ENCODE measurements at regions not wholly inside any gene's neighbourhood (a gene's known extent, or its start where the extent isn't known, plus 50 kb on each side); places are given as distances from the start of the nearest gene placed in this dataset.

DNA sequence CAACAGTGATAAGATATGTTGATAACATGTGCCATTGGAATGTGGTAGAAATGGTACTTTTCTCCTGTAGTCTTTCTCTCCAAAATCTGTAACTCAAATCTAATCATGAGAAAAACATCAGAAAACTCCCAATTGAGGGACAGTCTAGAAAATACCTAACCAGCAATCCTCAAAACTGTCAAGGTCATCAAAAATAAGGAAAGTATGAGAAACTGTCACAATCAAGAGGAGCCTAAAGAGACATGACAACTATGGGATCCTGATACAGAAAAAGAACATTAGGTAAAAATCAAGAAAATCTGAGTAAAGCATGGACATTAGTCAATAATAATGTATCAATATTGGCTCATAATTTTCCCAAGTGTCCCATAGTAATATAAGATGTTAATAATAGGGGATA, 124.5 kb upstream of the PPP1R2C start:
- no peak overlapping the region for H2AFZ ChIP-seq (ENCODE audit: low read length)
- H3K79me2 ChIP-seq (ENCODE audit: insufficient read depth, low read length), result no peaks in the 10 kb centered on the region
- H3K4me2 ChIP-seq (ENCODE audit: insufficient read depth, low read length), result no peak overlapping the region
- H3K9me3 ChIP-seq (ENCODE audit: low read depth, low read length), result no peaks in the 10 kb centered on the region
- H3K27me3 ChIP-seq (ENCODE audit: insufficient read depth, low read length), result no peaks in the 10 kb centered on the region
- no peaks in the 10 kb centered on the region for H3K36me3 ChIP-seq (ENCODE audit: insufficient read depth, low read length)
- no peak for DNase-seq (ENCODE audit: insufficient read length, low spot score, missing footprints)
- H4K20me1 ChIP-seq (ENCODE audit: insufficient read depth, low read length), result no peaks in the 10 kb centered on the region
- no peaks in the 10 kb centered on the region for H3K4me1 ChIP-seq (ENCODE audit: insufficient read depth, low read length)
- TF ChIP-seq, protein P1, sequence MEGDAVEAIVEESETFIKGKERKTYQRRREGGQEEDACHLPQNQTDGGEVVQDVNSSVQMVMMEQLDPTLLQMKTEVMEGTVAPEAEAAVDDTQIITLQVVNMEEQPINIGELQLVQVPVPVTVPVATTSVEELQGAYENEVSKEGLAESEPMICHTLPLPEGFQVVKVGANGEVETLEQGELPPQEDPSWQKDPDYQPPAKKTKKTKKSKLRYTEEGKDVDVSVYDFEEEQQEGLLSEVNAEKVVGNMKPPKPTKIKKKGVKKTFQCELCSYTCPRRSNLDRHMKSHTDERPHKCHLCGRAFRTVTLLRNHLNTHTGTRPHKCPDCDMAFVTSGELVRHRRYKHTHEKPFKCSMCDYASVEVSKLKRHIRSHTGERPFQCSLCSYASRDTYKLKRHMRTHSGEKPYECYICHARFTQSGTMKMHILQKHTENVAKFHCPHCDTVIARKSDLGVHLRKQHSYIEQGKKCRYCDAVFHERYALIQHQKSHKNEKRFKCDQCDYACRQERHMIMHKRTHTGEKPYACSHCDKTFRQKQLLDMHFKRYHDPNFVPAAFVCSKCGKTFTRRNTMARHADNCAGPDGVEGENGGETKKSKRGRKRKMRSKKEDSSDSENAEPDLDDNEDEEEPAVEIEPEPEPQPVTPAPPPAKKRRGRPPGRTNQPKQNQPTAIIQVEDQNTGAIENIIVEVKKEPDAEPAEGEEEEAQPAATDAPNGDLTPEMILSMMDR (IDR thresholded peaks at IDR 0.05; ENCODE audit: extremely low read depth, low read depth, low read length), result no peak
- no peak overlapping the region for H3K27ac ChIP-seq (ENCODE audit: low read depth, low read length)
- no peak overlapping the region for H3K4me3 ChIP-seq (ENCODE audit: insufficient read depth, low read length)

DNA sequence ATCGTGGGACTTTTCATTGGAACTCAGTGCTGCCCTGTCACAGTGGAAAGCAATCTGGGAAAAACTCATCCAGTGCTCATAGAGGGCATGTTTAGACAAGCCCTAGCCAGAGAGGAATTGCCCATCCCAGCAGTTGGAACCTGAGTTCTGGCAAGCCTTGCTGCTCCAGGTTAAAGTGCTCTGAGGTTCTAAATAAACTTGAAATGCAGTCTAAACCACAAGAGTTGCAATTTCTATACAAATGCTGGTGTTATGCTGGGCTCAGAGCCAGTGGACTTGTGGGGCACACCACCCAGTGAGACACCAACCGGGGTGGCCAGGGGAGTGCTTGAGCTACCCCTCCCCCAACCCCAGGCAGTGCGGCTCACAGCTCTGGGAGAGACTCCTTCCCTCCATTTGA, 142.8 kb upstream of the PPP1R2C start:
- no peak overlapping the region for H3K4me2 ChIP-seq (ENCODE audit: insufficient read depth, low read length)
- no peak overlapping the region for H2AFZ ChIP-seq (ENCODE audit: low read length)
- H3K36me3 ChIP-seq (ENCODE audit: insufficient read depth, low read length), result no peaks in the 10 kb centered on the region
- no peak overlapping the region for H3K4me3 ChIP-seq (ENCODE audit: insufficient read depth, low read length)
- no peaks in the 10 kb centered on the region for H3K79me2 ChIP-seq (ENCODE audit: insufficient read depth, low read length)
- no peaks in the 10 kb centered on the region for H3K27me3 ChIP-seq (ENCODE audit: insufficient read depth, low read length)
- no peaks in the 10 kb centered on the region for H3K4me1 ChIP-seq (ENCODE audit: insufficient read depth, low read length)
- H3K27ac ChIP-seq (ENCODE audit: low read depth, low read length), result no peak overlapping the region
- no peaks in the 10 kb centered on the region for H4K20me1 ChIP-seq (ENCODE audit: insufficient read depth, low read length)
- no peaks in the 10 kb centered on the region for H3K9me3 ChIP-seq (ENCODE audit: low read depth, low read length)
- TF ChIP-seq, protein P1 (IDR thresholded peaks at IDR 0.05; ENCODE audit: extremely low read depth, low read depth, low read length), result no peak
- no peak for DNase-seq (ENCODE audit: insufficient read length, low spot score, missing footprints)

DNA sequence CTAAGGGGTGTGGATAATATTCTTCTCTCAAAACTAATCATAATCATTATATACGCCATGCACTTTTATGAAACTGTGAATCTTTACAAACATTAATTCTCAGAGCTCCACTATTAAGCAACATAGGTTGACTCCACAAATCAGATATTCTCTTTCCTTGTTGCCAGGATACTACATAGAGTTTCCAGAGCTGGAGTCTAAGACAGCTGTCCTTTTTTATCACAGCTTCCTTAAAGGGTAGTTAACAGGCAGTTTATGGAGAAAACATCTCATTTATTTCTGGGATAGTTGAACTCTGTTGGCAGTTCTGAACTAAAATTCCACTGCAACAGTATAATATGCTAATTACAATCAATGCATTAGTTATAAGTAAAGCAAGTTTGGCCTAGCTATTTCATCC, 152.1 kb upstream of the PPP1R2C start:
- no peaks in the 10 kb centered on the region for H3K9me3 ChIP-seq (ENCODE audit: low read depth, low read length)
- TF ChIP-seq, protein P1 (IDR thresholded peaks at IDR 0.05; ENCODE audit: extremely low read depth, low read depth, low read length), result no peak
- H3K4me1 ChIP-seq (ENCODE audit: insufficient read depth, low read length), result no peaks in the 10 kb centered on the region
- DNase-seq (ENCODE audit: insufficient read length, low spot score, missing footprints), result no peak
- H3K4me3 ChIP-seq (ENCODE audit: insufficient read depth, low read length), result no peak overlapping the region
- no peak overlapping the region for H3K27ac ChIP-seq (ENCODE audit: low read depth, low read length)
- no peaks in the 10 kb centered on the region for H4K20me1 ChIP-seq (ENCODE audit: insufficient read depth, low read length)
- H3K27me3 ChIP-seq (ENCODE audit: insufficient read depth, low read length), result no peaks in the 10 kb centered on the region
- H2AFZ ChIP-seq (ENCODE audit: low read length), result no peak overlapping the region
- no peak overlapping the region for H3K4me2 ChIP-seq (ENCODE audit: insufficient read depth, low read length)
- no peaks in the 10 kb centered on the region for H3K79me2 ChIP-seq (ENCODE audit: insufficient read depth, low read length)
- no peaks in the 10 kb centered on the region for H3K36me3 ChIP-seq (ENCODE audit: insufficient read depth, low read length)

DNA sequence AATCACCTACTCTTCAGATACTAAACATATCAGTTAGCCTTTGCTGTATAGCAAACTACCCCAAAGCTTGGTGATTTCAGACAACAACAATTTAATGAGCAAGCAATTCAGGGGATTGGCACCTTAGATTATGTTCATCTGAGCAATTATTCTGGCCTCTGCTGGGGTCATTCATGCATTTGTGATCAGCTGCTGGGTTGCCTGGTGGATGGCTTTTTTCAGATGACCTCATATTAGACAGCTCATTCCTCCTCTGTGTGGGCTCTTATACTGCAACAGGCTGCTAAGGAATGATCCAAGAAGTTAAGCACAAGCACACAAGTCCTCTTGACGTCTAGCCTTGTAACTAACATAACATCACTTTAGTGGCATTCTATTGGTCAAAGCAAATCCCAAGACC, 153.0 kb upstream of the PPP1R2C start:
- H3K27ac ChIP-seq (ENCODE audit: low read depth, low read length), result no peak overlapping the region
- no peak for DNase-seq (ENCODE audit: insufficient read length, low spot score, missing footprints)
- no peaks in the 10 kb centered on the region for H3K27me3 ChIP-seq (ENCODE audit: insufficient read depth, low read length)
- no peaks in the 10 kb centered on the region for H3K79me2 ChIP-seq (ENCODE audit: insufficient read depth, low read length)
- TF ChIP-seq, protein P1 (IDR thresholded peaks at IDR 0.05; ENCODE audit: extremely low read depth, low read depth, low read length), result no peak
- H4K20me1 ChIP-seq (ENCODE audit: insufficient read depth, low read length), result no peaks in the 10 kb centered on the region
- no peak overlapping the region for H3K4me3 ChIP-seq (ENCODE audit: insufficient read depth, low read length)
- H2AFZ ChIP-seq (ENCODE audit: low read length), result no peak overlapping the region
- no peaks in the 10 kb centered on the region for H3K9me3 ChIP-seq (ENCODE audit: low read depth, low read length)
- no peaks in the 10 kb centered on the region for H3K36me3 ChIP-seq (ENCODE audit: insufficient read depth, low read length)
- no peak overlapping the region for H3K4me2 ChIP-seq (ENCODE audit: insufficient read depth, low read length)
- H3K4me1 ChIP-seq (ENCODE audit: insufficient read depth, low read length), result no peaks in the 10 kb centered on the region

All from osteoblast (primary cell).